OCI-LY7 (cell line): ENCODE measurements at regions not wholly inside any gene's neighbourhood (a gene's known extent, or its start where the extent isn't known, plus 50 kb on each side); places are given as distances from the start of the nearest gene placed in this dataset.

Source experiments
- BruUV-seq: library from RNA; stranded (reverse); fragments of 400-500 nt; replicated peaks from 2 replicates; lab custom pipeline; 2021; lab: Mats Ljungman, UMichigan
- CTCF ChIA-PET: fragments of 300-600 bp; sonication (Branson Sonifier 250); formaldehyde crosslinking; loops from one replicate; lab custom pipeline; 2022; ENCODE audit warnings: antibody characterized with exemption; ENCODE audit not compliant: unreplicated experiment; lab: Charles Lee
- POLR2A ChIA-PET: fragments of 300-600 bp; sonication (Branson Sonifier 250); formaldehyde crosslinking; loops from one replicate; lab custom pipeline; 2022; ENCODE audit warnings: antibody characterized with exemption; lab: Charles Lee
- DNase-seq: peaks from one replicate; pipeline ENCODE4 v3.0.0-alpha.2; 2015; ENCODE audit warnings: low spot score
- H2AFZ ChIP-seq: fragments of 200-600 bp; sonication (generic), shearing (Covaris generic); 2 replicates; pipeline ENCODE4 v1.6.1; 2014; ENCODE audit warnings: mild to moderate bottlenecking, antibody characterized with exemption, low read length, moderate library complexity
- H3K27ac ChIP-seq: fragments of 200-600 bp; sonication (generic); 2 replicates; pipeline ENCODE4 v1.5.1; 2014; ENCODE audit warnings: mixed run types, low read depth, mild to moderate bottlenecking, moderate library complexity, low read length, inconsistent platforms; ENCODE audit not compliant: poor library complexity, severe bottlenecking
- H3K36me3 ChIP-seq: fragments of 200-600 bp; sonication (generic); 2 replicates; pipeline ENCODE4 v1.6.1; 2014; ENCODE audit warnings: mild to moderate bottlenecking, antibody characterized with exemption, low read length, moderate library complexity, mixed read lengths; ENCODE audit not compliant: insufficient read depth
- H3K4me1 ChIP-seq: fragments of 200-600 bp; sonication (generic); 2 replicates; pipeline ENCODE4 v1.5.1; 2014; ENCODE audit warnings: mild to moderate bottlenecking, low read length; ENCODE audit not compliant: insufficient read depth, poor library complexity, severe bottlenecking
- H3K4me2 ChIP-seq: fragments of 200-600 bp; sonication (generic); 2 replicates; pipeline ENCODE4 v1.6.1; 2014; ENCODE audit warnings: mild to moderate bottlenecking, low read length
- H3K4me3 ChIP-seq: fragments of 200-600 bp; sonication (generic); 2 replicates; pipeline ENCODE4 v1.5.1; 2014; ENCODE audit warnings: mild to moderate bottlenecking, low read depth, low read length; ENCODE audit not compliant: poor library complexity, severe bottlenecking
- H3K79me2 ChIP-seq: fragments of 200-600 bp; sonication (generic); 2 replicates; pipeline ENCODE4 v1.6.1; 2016; ENCODE audit warnings: low read depth, mild to moderate bottlenecking, low read length, moderate library complexity, mixed read lengths; ENCODE audit not compliant: insufficient read depth
- H3K9me2 ChIP-seq: fragments of 200-600 bp; sonication (generic); 2 replicates; pipeline ENCODE4 v1.6.1; 2016; ENCODE audit warnings: mild to moderate bottlenecking, low read length, mixed read lengths; ENCODE audit not compliant: insufficient read depth
- H3K9me3 ChIP-seq: fragments of 200-600 bp; sonication (generic); 2 replicates; pipeline ENCODE4 v1.6.1; 2014; ENCODE audit warnings: mild to moderate bottlenecking, mixed run types, low read length, mixed read lengths
- H4K20me1 ChIP-seq: fragments of 200-600 bp; sonication (generic); 2 replicates; pipeline ENCODE4 v1.6.1; 2014; ENCODE audit warnings: mild to moderate bottlenecking, antibody characterized with exemption, low read length, moderate library complexity, mixed read lengths; ENCODE audit not compliant: insufficient read depth
- CTCF ChIP-seq: fragments of 200-600 bp; sonication (generic); conservative IDR thresholded peaks from 2 replicates; pipeline ENCODE4 v1.5.1; 2014; ENCODE audit warnings: mild to moderate bottlenecking, antibody characterized with exemption, low read length, moderate library complexity, mixed read lengths
- EZH2phosphoT487 ChIP-seq: fragments of 200-600 bp; sonication (generic); IDR thresholded peaks from 2 replicates; pipeline ENCODE4 v1.6.1; 2018; ENCODE audit warnings: low read depth, borderline replicate concordance, mild to moderate bottlenecking, mixed run types, antibody characterized with exemption, low read length, moderate library complexity, mixed read lengths
- intact Hi-C: fragments of 100-400 bp; cut with micrococcal nuclease; formaldehyde crosslinking; loops from one replicate; pipeline ENCODE4 v1.10.0; 2022; ENCODE audit not compliant: unreplicated experiment

DNA sequence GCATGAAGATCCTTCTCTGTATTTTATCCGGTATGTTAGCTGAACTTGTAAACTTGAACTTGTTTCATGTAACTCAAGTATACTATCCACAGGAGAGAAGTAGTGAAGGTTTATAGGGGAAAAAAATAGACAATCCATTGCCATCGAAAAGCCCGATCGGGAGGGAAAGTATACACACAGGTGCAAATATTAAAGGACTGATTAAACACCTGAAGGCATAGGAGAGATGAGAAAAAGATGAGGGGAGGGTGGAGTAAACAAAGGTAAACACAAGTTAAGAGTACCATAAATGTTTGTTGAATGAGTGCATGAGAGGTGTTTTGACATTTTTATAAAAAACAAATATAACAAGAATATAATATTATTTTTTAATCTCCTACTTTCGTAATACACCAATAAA is 64.3 kb upstream of the CITED2 start:
- H3K9me3 ChIP-seq, result no peaks in the 10 kb centered on the region
- H3K4me3 ChIP-seq, result no peak overlapping the region
- no peaks in the 10 kb centered on the region for H3K79me2 ChIP-seq
- no peak overlapping the region for H3K4me2 ChIP-seq
- BruUV-seq, result no TSS peak
- no peak overlapping the region for H3K27ac ChIP-seq
- no peak overlapping the region for H2AFZ ChIP-seq
- CTCF ChIA-PET, result no interaction called here
- no peaks in the 10 kb centered on the region for H4K20me1 ChIP-seq
- intact Hi-C loops, result no loop called here
- TF ChIP-seq EZH2phosphoT487 (no peak), CTCF (no peak)
- H3K4me1 ChIP-seq, result no peaks in the 10 kb centered on the region
- POLR2A ChIA-PET, result interaction anchor here (0.8 to 1.0 kb wide), 2 partner anchors 10 to 25 kb away, joined by 4 to 8 read pairs; no protein-coding TSS in a partner anchor
- no peaks in the 10 kb centered on the region for H3K9me2 ChIP-seq
- DNase-seq, result no peak
- H3K36me3 ChIP-seq, result no peaks in the 10 kb centered on the region

DNA sequence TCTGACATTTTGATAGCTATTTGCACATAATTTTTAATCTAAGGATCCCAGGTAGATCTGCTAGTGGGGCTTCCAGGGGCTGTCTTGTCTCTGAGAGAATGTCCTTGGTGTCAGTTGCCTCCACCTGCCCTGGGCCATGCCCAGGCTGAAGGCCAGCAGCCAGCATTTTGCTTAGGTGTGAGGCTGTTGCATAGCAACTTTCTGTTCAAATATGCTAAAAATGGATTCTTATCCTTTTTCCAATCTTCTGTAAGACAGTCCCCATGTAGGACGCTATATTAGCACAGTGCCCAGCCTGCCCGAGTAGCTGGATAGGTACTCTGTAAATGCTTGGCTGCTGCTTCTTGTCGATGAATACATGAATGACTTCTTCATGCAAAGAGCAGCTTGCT is 62.5 kb upstream of the CITED2 start:
- no TSS peak for BruUV-seq
- H3K36me3 ChIP-seq, result no peaks in the 10 kb centered on the region
- no peak overlapping the region for H3K4me2 ChIP-seq
- POLR2A ChIA-PET, result interaction anchor here (0.6 kb wide), 1 partner anchor 651 kb away, joined by 3 read pairs; no protein-coding TSS in a partner anchor
- no peak overlapping the region for H3K4me3 ChIP-seq
- H3K4me1 ChIP-seq, result no peaks in the 10 kb centered on the region
- intact Hi-C loops, result no loop called here
- H3K79me2 ChIP-seq, result no peaks in the 10 kb centered on the region
- CTCF ChIA-PET, result no interaction called here
- H3K27ac ChIP-seq, result no peak overlapping the region
- TF ChIP-seq EZH2phosphoT487, result no peak
- H4K20me1 ChIP-seq, result no peaks in the 10 kb centered on the region
- H3K9me3 ChIP-seq, result no peaks in the 10 kb centered on the region
- H2AFZ ChIP-seq, result no peak overlapping the region
- no peaks in the 10 kb centered on the region for H3K9me2 ChIP-seq
- no peak for DNase-seq

DNA sequence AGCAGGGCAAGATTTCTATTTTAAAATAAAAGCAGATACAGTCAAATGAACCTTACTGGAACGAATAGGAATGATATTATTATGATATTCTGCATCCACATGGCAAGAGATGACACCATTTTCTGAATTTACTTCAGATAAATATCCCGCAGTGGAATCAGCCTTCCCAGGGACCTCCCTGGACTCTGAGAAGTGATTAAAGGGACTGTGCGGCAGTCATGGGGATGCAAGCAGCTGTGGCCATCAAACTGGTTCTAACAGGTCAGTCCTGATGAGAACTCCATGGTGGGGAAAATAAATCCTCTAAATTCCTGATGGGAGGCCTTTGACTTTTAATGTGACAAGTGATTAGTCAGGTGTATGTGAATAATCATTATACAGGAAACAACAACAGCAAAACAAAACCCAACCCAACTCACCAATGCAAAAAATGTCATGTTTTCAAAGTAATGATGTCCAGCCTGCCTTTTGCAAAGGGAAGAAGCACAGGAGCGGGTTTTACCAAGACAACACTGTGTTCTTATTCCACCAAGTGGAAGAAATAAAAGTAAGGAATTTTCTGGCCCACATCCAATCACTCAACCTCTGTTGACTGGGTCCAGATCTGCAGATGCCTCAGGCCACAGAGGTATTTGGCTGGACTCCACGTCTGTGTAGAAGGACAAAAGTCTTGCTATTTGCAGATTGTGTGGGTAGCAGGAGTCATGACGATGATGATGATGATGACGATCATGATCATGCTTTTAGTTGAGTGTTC is 61.9 kb upstream of the CITED2 start:
- H3K36me3 ChIP-seq, result no peaks in the 10 kb centered on the region
- ChIA-PET POLR2A (interaction anchor here (0.6 kb wide), 1 partner anchor 652 kb away, joined by 3 read pairs; no protein-coding TSS in a partner anchor), CTCF (no interaction called here)
- intact Hi-C loops, result no loop called here
- no peaks in the 10 kb centered on the region for H4K20me1 ChIP-seq
- no peak overlapping the region for H2AFZ ChIP-seq
- no peak overlapping the region for H3K4me2 ChIP-seq
- no peaks in the 10 kb centered on the region for H3K79me2 ChIP-seq
- DNase-seq, result no peak
- no peak overlapping the region for H3K27ac ChIP-seq
- no TSS peak for BruUV-seq
- TF ChIP-seq CTCF (no peak), EZH2phosphoT487 (no peak)
- H3K9me3 ChIP-seq, result no peaks in the 10 kb centered on the region
- H3K4me1 ChIP-seq, result no peaks in the 10 kb centered on the region
- no peaks in the 10 kb centered on the region for H3K9me2 ChIP-seq
- no peak overlapping the region for H3K4me3 ChIP-seq
